ENCODE measurements at regions not wholly inside any gene's neighbourhood (a gene's known extent, or its start where the extent isn't known, plus 50 kb on each side); places are given as distances from the start of the nearest gene placed in this dataset.

GRCh38 chr6:93779086-93779841, 359.9 kb upstream of the EPHA7 start:
- ChIA-PET POLR2A (interaction anchor here (0.6 kb wide), 1 partner anchor 260 kb away, joined by 5 read pairs; no protein-coding TSS in a partner anchor), CTCF (interaction anchor here (0.6 kb wide), 2 partner anchors 360 to 476 kb away, joined by 3 read pairs; partner anchors contain the start of gene EPHA7)
- ATAC-seq (peak; percentile 94), DNase-seq (ENCODE audit: low read depth, low spot score) (no peak)
- H3K4me1 ChIP-seq (ENCODE audit: control insufficient read depth, insufficient read depth, low read length): peaks cover 24% of the 10 kb centered on the region
- TF ChIP-seq TCF7L2 (IDR thresholded peaks at IDR 0.05; ENCODE audit: low read depth, low read length) (peak; percentile 41; the same call in 1 of the 2 replicates), SIN3A (IDR thresholded peaks at IDR 0.05; ENCODE audit: borderline replicate concordance, insufficient read depth, low read depth, low read length) (no peak)
- TF ChIP-seq, protein P1, sequence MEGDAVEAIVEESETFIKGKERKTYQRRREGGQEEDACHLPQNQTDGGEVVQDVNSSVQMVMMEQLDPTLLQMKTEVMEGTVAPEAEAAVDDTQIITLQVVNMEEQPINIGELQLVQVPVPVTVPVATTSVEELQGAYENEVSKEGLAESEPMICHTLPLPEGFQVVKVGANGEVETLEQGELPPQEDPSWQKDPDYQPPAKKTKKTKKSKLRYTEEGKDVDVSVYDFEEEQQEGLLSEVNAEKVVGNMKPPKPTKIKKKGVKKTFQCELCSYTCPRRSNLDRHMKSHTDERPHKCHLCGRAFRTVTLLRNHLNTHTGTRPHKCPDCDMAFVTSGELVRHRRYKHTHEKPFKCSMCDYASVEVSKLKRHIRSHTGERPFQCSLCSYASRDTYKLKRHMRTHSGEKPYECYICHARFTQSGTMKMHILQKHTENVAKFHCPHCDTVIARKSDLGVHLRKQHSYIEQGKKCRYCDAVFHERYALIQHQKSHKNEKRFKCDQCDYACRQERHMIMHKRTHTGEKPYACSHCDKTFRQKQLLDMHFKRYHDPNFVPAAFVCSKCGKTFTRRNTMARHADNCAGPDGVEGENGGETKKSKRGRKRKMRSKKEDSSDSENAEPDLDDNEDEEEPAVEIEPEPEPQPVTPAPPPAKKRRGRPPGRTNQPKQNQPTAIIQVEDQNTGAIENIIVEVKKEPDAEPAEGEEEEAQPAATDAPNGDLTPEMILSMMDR (IDR thresholded peaks at IDR 0.05): peak; percentile 75
- no peaks in the 10 kb centered on the region for H3K27me3 ChIP-seq (ENCODE audit: control insufficient read depth, insufficient read depth, low read length)
- intact Hi-C loops (cut with micrococcal nuclease; ENCODE audit: unreplicated experiment): no loop called here
- H3K27ac ChIP-seq (ENCODE audit: low read length): peak overlapping the region; percentile 98
- H3K9me3 ChIP-seq (ENCODE audit: control insufficient read depth, insufficient read depth, low read depth, low read length): no peaks in the 10 kb centered on the region; the same call in 1 of the 2 replicates
- no peaks in the 10 kb centered on the region for H3K36me3 ChIP-seq (ENCODE audit: control insufficient read depth, insufficient read depth, low read length)
- in situ Hi-C loops (cut with HindIII; ENCODE audit: low pct_unique_long_range_greater_than_20kb, low sequenced_read_pairs): no loop called here
- no TSS peak for BruUV-seq (replicated peaks)
- peak overlapping the region; percentile 22 to 42 for H3K4me3 ChIP-seq (ENCODE audit: low read depth in 2 of 2, low read length in 2 of 2)

DNA sequence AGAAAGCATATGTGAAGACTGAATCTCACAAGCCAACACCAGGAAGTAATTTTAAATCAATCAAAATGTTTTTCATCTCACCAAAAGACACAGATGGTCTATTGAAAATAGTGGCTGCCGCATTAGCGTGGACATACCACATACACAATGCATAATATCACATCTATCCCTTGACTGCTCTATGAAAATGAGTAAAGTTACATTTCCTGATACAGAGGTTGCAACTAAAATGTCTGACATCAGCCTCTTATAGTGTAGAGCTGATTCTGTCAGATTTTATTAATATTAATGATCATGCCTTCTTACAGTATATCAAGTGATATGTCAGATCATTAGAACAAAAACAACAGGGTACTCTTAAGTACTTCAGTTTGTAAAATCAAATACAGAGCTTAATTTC, 339.8 kb upstream of the EPHA7 start:
- H3K36me3 ChIP-seq (ENCODE audit: control insufficient read depth, insufficient read depth, low read length): no peaks in the 10 kb centered on the region
- ATAC-seq: no peak
- in situ Hi-C loops (cut with HindIII; ENCODE audit: low pct_unique_long_range_greater_than_20kb, low sequenced_read_pairs) (no loop called here), intact Hi-C loops (cut with micrococcal nuclease; ENCODE audit: unreplicated experiment) (no loop called here)
- H3K27ac ChIP-seq (ENCODE audit: low read length): no peak overlapping the region
- CTCF ChIA-PET: no interaction called here
- DNase-seq (ENCODE audit: low read depth, low spot score): no peak
- no peak overlapping the region for H3K4me3 ChIP-seq (ENCODE audit: low read depth in 2 of 2, low read length in 2 of 2)
- H3K27me3 ChIP-seq (ENCODE audit: control insufficient read depth, insufficient read depth, low read length): no peaks in the 10 kb centered on the region
- BruUV-seq (replicated peaks): no TSS peak
- H3K4me1 ChIP-seq (ENCODE audit: control insufficient read depth, insufficient read depth, low read length): no peaks in the 10 kb centered on the region
- TF ChIP-seq SIN3A (IDR thresholded peaks at IDR 0.05; ENCODE audit: borderline replicate concordance, insufficient read depth, low read depth, low read length): no peak
- TF ChIP-seq REST (IDR thresholded peaks at IDR 0.05; ENCODE audit: insufficient read depth in 1 of 2, low read depth in 2 of 2, low read length in 1 of 2): no peak
- TF ChIP-seq POLR2AphosphoS5 (IDR thresholded peaks at IDR 0.05; ENCODE audit: low read depth, low read length): no peak
- TF ChIP-seq, protein P1 (IDR thresholded peaks at IDR 0.05): no peak
- TF ChIP-seq TCF7L2 (IDR thresholded peaks at IDR 0.05; ENCODE audit: low read depth, low read length): no peak
- peaks cover 2% of the 10 kb centered on the region; the same call in 1 of the 2 replicates for H3K9me3 ChIP-seq (ENCODE audit: control insufficient read depth, insufficient read depth, low read depth, low read length)
- POLR2A ChIA-PET: no interaction called here
